ENCODE measurements at regions not wholly inside any gene's neighbourhood (a gene's known extent, or its start where the extent isn't known, plus 50 kb on each side); places are given as distances from the start of the nearest gene placed in this dataset.

- Histone ChIP-seq H3K9me3 (ENCODE audit: low read depth) (no peaks in the 10 kb centered on the region), H3K27ac (no peak overlapping the region), H3K27me3 (no peaks in the 10 kb centered on the region), H4K20me1 (ENCODE audit: insufficient read depth, poor library complexity, severe bottlenecking) (no peaks in the 10 kb centered on the region), H3K4me2 (no peak overlapping the region), H2AFZ (no peak overlapping the region), H3K4me3 (no peak overlapping the region), H3K79me2 (no peaks in the 10 kb centered on the region), H3K36me3 (replicated peaks; ENCODE audit: insufficient read depth, low read depth) (no peaks in the 10 kb centered on the region), H3K4me1 (ENCODE audit: insufficient read depth) (no peaks in the 10 kb centered on the region), H3K9me2 (replicated peaks; ENCODE audit: insufficient read depth) (no peaks in the 10 kb centered on the region)
- no peak for DNase-seq (ENCODE audit: low spot score)
- TF ChIP-seq EZH2 (IDR thresholded peaks at IDR 0.05; ENCODE audit: borderline replicate concordance), result no peak
- TF ChIP-seq EZH2phosphoT487 (IDR thresholded peaks at IDR 0.05; ENCODE audit: low read depth, severe bottlenecking, unreplicated experiment), result no peak
- TF ChIP-seq CTCF (IDR thresholded peaks at IDR 0.05; ENCODE audit: poor library complexity), result no peak
- WGBS (ENCODE audit: low lambda C conversion rate, missing lambda C conversion rate), result 96% methylated on average over 1 of the region's 1 CpG
These were observed 199.2 kb upstream of the EPHA4 start for GRCh38 chr2:221771297-221771696.

- WGBS (ENCODE audit: low lambda C conversion rate, missing lambda C conversion rate), result 65% methylated on average over 9 of the region's 9 CpGs
- no peak overlapping the region for H3K4me3 ChIP-seq
- no peak for TF ChIP-seq EZH2 (IDR thresholded peaks at IDR 0.05; ENCODE audit: borderline replicate concordance)
- TF ChIP-seq EZH2phosphoT487 (IDR thresholded peaks at IDR 0.05; ENCODE audit: low read depth, severe bottlenecking, unreplicated experiment), result no peak
- no peak for TF ChIP-seq CTCF (IDR thresholded peaks at IDR 0.05; ENCODE audit: poor library complexity)
- H3K4me2 ChIP-seq, result no peak overlapping the region
- H3K27ac ChIP-seq, result no peak overlapping the region
- no peak overlapping the region for H2AFZ ChIP-seq
- H3K9me2 ChIP-seq (replicated peaks; ENCODE audit: insufficient read depth), result no peaks in the 10 kb centered on the region
- H3K9me3 ChIP-seq (ENCODE audit: low read depth), result no peaks in the 10 kb centered on the region
- H3K79me2 ChIP-seq, result no peaks in the 10 kb centered on the region
- no peaks in the 10 kb centered on the region for H3K36me3 ChIP-seq (replicated peaks; ENCODE audit: insufficient read depth, low read depth)
- H3K27me3 ChIP-seq, result no peaks in the 10 kb centered on the region
- DNase-seq (ENCODE audit: low spot score), result no peak
- H3K4me1 ChIP-seq (ENCODE audit: insufficient read depth), result no peaks in the 10 kb centered on the region
- no peaks in the 10 kb centered on the region for H4K20me1 ChIP-seq (ENCODE audit: insufficient read depth, poor library complexity, severe bottlenecking)
These were observed 195.3 kb upstream of the EPHA4 start for GRCh38 chr2:221767106-221768012.

- Histone ChIP-seq H3K4me3 (no peak overlapping the region), H4K20me1 (ENCODE audit: insufficient read depth, poor library complexity, severe bottlenecking) (no peaks in the 10 kb centered on the region), H3K27ac (no peak overlapping the region), H3K36me3 (replicated peaks; ENCODE audit: insufficient read depth, low read depth) (no peaks in the 10 kb centered on the region), H3K79me2 (no peaks in the 10 kb centered on the region), H2AFZ (no peak overlapping the region), H3K9me2 (replicated peaks; ENCODE audit: insufficient read depth) (no peaks in the 10 kb centered on the region), H3K9me3 (ENCODE audit: low read depth) (no peaks in the 10 kb centered on the region), H3K4me2 (no peak overlapping the region), H3K27me3 (no peaks in the 10 kb centered on the region), H3K4me1 (ENCODE audit: insufficient read depth) (no peaks in the 10 kb centered on the region)
- no peak for DNase-seq (ENCODE audit: low spot score)
- TF ChIP-seq EZH2 (IDR thresholded peaks at IDR 0.05; ENCODE audit: borderline replicate concordance) (no peak), CTCF (IDR thresholded peaks at IDR 0.05; ENCODE audit: poor library complexity) (no peak), EZH2phosphoT487 (IDR thresholded peaks at IDR 0.05; ENCODE audit: low read depth, severe bottlenecking, unreplicated experiment) (no peak)
- WGBS (ENCODE audit: low lambda C conversion rate, missing lambda C conversion rate), result 32% methylated on average over 1 of the region's 1 CpG
These were observed 190.4 kb upstream of the EPHA4 start for GRCh38 chr2:221762496-221762895.
